ENCODE measurements at regions not wholly inside any gene's neighbourhood (a gene's known extent, or its start where the extent isn't known, plus 50 kb on each side); places are given as distances from the start of the nearest gene placed in this dataset.

- TF ChIP-seq, protein P1, sequence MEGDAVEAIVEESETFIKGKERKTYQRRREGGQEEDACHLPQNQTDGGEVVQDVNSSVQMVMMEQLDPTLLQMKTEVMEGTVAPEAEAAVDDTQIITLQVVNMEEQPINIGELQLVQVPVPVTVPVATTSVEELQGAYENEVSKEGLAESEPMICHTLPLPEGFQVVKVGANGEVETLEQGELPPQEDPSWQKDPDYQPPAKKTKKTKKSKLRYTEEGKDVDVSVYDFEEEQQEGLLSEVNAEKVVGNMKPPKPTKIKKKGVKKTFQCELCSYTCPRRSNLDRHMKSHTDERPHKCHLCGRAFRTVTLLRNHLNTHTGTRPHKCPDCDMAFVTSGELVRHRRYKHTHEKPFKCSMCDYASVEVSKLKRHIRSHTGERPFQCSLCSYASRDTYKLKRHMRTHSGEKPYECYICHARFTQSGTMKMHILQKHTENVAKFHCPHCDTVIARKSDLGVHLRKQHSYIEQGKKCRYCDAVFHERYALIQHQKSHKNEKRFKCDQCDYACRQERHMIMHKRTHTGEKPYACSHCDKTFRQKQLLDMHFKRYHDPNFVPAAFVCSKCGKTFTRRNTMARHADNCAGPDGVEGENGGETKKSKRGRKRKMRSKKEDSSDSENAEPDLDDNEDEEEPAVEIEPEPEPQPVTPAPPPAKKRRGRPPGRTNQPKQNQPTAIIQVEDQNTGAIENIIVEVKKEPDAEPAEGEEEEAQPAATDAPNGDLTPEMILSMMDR (IDR thresholded peaks at IDR 0.05; ENCODE audit: extremely low read depth, low read depth, low read length): no peak
- H3K4me2 ChIP-seq (ENCODE audit: insufficient read depth, low read length): no peak overlapping the region
- peaks cover 23% of the 10 kb centered on the region for H3K4me1 ChIP-seq (ENCODE audit: insufficient read depth, low read length)
- H3K36me3 ChIP-seq (ENCODE audit: insufficient read depth, low read length): no peaks in the 10 kb centered on the region
- no peak overlapping the region for H2AFZ ChIP-seq (ENCODE audit: low read length)
- no peaks in the 10 kb centered on the region for H3K79me2 ChIP-seq (ENCODE audit: insufficient read depth, low read length)
- H3K4me3 ChIP-seq (ENCODE audit: insufficient read depth, low read length): no peak overlapping the region
- H3K9me3 ChIP-seq (ENCODE audit: low read depth, low read length): no peaks in the 10 kb centered on the region
- no peak for DNase-seq (ENCODE audit: insufficient read length, low spot score, missing footprints)
- no peak overlapping the region for H3K27ac ChIP-seq (ENCODE audit: low read depth, low read length)
- peaks cover 10% of the 10 kb centered on the region for H3K27me3 ChIP-seq (ENCODE audit: insufficient read depth, low read length)
- no peaks in the 10 kb centered on the region for H4K20me1 ChIP-seq (ENCODE audit: insufficient read depth, low read length)
Observed at GRCh38 chr9:97771641-97772040, 74.5 kb upstream of the XPA start.

- Histone ChIP-seq H3K4me2 (ENCODE audit: insufficient read depth, low read length) (no peak overlapping the region), H2AFZ (ENCODE audit: low read length) (no peak overlapping the region), H3K4me1 (ENCODE audit: insufficient read depth, low read length) (peaks cover 23% of the 10 kb centered on the region), H3K27ac (ENCODE audit: low read depth, low read length) (no peak overlapping the region), H3K4me3 (ENCODE audit: insufficient read depth, low read length) (no peak overlapping the region), H3K36me3 (ENCODE audit: insufficient read depth, low read length) (no peaks in the 10 kb centered on the region), H3K27me3 (ENCODE audit: insufficient read depth, low read length) (peaks cover 10% of the 10 kb centered on the region), H3K79me2 (ENCODE audit: insufficient read depth, low read length) (no peaks in the 10 kb centered on the region), H4K20me1 (ENCODE audit: insufficient read depth, low read length) (no peaks in the 10 kb centered on the region), H3K9me3 (ENCODE audit: low read depth, low read length) (no peaks in the 10 kb centered on the region)
- no peak for DNase-seq (ENCODE audit: insufficient read length, low spot score, missing footprints)
- TF ChIP-seq, protein P1 (IDR thresholded peaks at IDR 0.05; ENCODE audit: extremely low read depth, low read depth, low read length): no peak
Observed at GRCh38 chr9:97772145-97772544, 75.0 kb upstream of the XPA start.

DNA sequence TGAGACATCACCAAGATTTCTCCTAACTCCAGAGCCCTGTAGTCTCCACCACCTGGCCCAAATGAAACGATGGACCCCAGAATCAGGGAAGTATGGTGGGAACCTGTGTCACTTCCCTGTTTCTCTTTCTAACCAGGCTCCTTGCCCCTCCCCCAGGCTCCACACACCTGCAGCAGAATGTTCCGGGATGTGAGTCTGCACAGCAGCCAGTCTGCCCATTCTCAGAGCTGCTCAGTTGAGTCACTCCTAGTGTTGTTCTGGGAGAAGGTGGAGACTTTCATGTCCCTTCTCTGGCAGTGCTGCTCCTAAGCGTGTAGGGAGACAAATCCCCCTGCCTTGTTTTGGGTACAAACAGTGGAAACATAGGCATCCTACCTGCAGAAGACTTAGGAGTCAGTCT, 76.0 kb upstream of the XPA start:
- TF ChIP-seq, protein P1 (IDR thresholded peaks at IDR 0.05; ENCODE audit: extremely low read depth, low read depth, low read length): no peak
- DNase-seq (ENCODE audit: insufficient read length, low spot score, missing footprints): no peak
- Histone ChIP-seq H3K27ac (ENCODE audit: low read depth, low read length) (no peak overlapping the region), H3K79me2 (ENCODE audit: insufficient read depth, low read length) (no peaks in the 10 kb centered on the region), H4K20me1 (ENCODE audit: insufficient read depth, low read length) (no peaks in the 10 kb centered on the region), H3K9me3 (ENCODE audit: low read depth, low read length) (no peaks in the 10 kb centered on the region), H3K36me3 (ENCODE audit: insufficient read depth, low read length) (no peaks in the 10 kb centered on the region), H3K4me2 (ENCODE audit: insufficient read depth, low read length) (no peak overlapping the region), H3K27me3 (ENCODE audit: insufficient read depth, low read length) (peaks cover 10% of the 10 kb centered on the region), H3K4me1 (ENCODE audit: insufficient read depth, low read length) (peaks cover 23% of the 10 kb centered on the region), H2AFZ (ENCODE audit: low read length) (no peak overlapping the region), H3K4me3 (ENCODE audit: insufficient read depth, low read length) (no peak overlapping the region)

- H3K4me1 ChIP-seq (ENCODE audit: insufficient read depth, low read length): peaks cover 19% of the 10 kb centered on the region
- H3K36me3 ChIP-seq (ENCODE audit: insufficient read depth, low read length): no peaks in the 10 kb centered on the region
- H3K4me3 ChIP-seq (ENCODE audit: insufficient read depth, low read length): no peak overlapping the region
- DNase-seq (ENCODE audit: insufficient read length, low spot score, missing footprints): peak; percentile 81
- no peak overlapping the region for H3K4me2 ChIP-seq (ENCODE audit: insufficient read depth, low read length)
- H2AFZ ChIP-seq (ENCODE audit: low read length): no peak overlapping the region
- no peak overlapping the region for H3K27ac ChIP-seq (ENCODE audit: low read depth, low read length)
- peaks cover 3% of the 10 kb centered on the region for H3K9me3 ChIP-seq (ENCODE audit: low read depth, low read length)
- H4K20me1 ChIP-seq (ENCODE audit: insufficient read depth, low read length): no peaks in the 10 kb centered on the region
- peaks cover 10% of the 10 kb centered on the region for H3K27me3 ChIP-seq (ENCODE audit: insufficient read depth, low read length)
- TF ChIP-seq, protein P1 (IDR thresholded peaks at IDR 0.05; ENCODE audit: extremely low read depth, low read depth, low read length): no peak
- H3K79me2 ChIP-seq (ENCODE audit: insufficient read depth, low read length): no peaks in the 10 kb centered on the region
Observed at GRCh38 chr9:97773723-97774122, 76.6 kb upstream of the XPA start.

Measured in osteoblast (primary cell).